GM21529 (cell line): ENCODE measurements at regions not wholly inside any gene's neighbourhood (a gene's known extent, or its start where the extent isn't known, plus 50 kb on each side); places are given as distances from the start of the nearest gene placed in this dataset.
"Not testable (repeated sequence)": the region's sequence is repeated elsewhere in the genome, so short reads cannot be mapped to it uniquely, and the experiment has no call there.

Source experiments
- ATAC-seq: cut with Tn5 transposase; IDR thresholded peaks from one replicate; pipeline ENCODE4 v1.9.1; 2021; ENCODE audit not compliant: unreplicated experiment

DNA sequence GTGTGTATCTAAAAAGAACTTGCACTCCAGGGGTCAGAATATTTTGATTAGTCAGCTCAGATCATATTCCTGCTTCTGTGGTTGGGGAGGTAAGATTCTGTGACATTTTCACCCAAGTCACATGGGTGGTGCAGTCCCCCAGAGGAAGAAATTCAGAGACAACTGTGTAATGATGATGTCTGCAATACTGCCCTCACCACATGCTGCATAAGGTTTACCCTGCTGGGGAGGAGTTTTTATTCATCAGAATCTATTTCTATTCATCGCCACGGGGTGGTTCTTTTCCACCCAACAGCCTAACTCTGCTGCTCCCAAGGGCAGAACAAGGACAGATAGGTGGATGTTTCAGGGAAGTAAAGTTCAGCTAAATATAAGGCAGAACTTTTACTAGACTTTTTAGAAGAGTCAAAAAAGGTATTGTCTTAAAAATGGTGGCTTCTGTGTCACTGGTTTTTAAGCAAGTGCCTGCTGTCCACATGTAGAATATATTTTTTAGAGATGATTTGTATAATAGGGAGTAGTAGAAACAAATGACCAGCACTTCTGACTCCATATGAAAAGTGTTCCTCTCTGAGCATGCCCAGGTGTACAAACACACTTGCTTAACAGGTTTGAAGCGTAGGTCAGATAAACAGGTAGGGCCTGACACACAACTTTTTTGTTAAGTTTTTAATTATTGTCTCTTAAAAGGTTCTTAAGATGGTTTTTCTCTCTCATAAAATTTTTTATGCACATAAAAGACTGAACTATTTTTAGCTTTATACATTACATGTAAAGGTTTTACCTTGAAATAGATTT is 352.7 kb downstream of the LRRC70 start:
- ATAC-seq = no peak

GRCh38 chr5:62922191-62922590 is 343.6 kb downstream of the LRRC70 start:
- no peak for ATAC-seq

DNA sequence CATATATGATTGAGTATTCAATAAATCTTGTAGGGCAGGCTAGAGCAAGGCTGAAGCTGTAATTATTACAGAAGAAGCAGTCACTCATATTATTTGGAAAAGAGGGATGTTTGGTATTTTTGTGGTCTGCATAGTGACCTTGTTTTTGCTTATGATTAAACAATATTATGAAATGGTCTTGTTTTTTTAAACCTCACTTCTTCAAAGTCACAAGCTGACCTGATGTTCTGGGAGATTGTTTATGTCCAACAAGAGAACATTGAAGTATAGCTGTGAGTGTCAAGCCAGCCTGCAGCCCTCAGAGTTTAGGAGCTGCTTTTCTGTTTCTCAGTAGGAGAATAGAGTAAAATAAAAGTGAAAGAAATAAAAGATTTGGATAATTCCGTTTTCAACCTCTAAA is 342.2 kb downstream of the LRRC70 start:
- ATAC-seq = no peak

- ATAC-seq = no peak
Measured at GRCh38 chr5:62909326-62909725, 330.7 kb downstream of the LRRC70 start.

DNA sequence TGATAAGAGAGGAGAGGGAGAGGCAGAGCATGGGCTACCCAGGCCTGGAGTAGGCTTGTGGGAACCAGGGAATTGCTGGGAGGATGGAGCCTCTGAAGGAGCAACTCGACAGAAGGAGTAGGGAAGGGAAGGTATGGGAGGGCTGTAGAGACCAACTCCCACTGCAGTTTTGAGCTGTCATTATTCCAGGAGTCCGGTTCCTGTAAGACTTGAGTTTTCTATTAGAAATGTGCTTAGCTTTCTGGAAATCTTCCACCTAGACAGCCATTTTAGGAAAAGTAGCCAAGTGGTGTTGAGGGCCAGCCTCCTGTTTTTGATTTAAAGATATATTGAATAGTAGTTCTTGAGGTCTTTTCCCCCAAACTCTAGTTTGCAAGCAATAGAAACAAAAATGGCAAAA is 323.5 kb downstream of the LRRC70 start:
- ATAC-seq = no peak

- no peak for ATAC-seq
Measured at GRCh38 chr5:62900976-62901375, 322.4 kb downstream of the LRRC70 start.

DNA sequence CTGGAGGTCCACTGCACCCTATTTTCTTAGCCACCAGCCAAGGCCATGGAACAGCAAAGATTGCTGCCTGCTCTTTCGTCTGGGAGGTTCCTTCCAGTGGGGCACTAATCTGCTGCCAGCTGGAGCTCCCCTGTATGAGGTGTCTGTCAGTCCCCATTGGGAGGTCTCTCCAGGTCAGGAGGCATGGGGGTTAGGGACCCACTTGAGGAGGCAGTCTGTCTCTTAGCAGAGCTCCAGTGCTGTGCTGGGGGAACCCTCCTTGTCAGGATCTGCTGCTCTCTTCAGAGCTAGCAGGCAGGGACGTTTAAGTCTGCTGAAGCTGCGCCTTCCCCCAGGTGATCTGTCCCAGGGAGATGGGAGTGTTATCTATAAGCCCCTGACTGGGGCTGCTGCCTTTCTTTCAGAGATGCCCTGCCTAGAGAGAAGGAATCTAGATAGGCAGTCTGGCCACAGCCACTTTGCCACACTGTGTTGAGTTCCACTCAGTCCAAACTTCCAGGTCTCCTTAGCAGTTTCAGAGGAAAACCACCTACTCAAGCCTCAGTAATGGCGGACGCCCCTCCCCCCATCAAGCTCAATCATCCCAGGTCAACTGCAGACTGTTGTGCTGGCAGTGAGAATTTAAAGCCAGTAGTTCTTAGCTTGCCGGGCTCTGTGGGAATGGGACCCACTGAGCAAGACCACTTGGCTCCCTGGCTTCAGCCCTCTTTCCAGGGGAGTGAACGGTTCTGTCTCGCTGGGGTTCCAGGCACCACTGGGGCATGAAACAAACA is 317.7 kb downstream of the LRRC70 start:
- ATAC-seq = no peak

DNA sequence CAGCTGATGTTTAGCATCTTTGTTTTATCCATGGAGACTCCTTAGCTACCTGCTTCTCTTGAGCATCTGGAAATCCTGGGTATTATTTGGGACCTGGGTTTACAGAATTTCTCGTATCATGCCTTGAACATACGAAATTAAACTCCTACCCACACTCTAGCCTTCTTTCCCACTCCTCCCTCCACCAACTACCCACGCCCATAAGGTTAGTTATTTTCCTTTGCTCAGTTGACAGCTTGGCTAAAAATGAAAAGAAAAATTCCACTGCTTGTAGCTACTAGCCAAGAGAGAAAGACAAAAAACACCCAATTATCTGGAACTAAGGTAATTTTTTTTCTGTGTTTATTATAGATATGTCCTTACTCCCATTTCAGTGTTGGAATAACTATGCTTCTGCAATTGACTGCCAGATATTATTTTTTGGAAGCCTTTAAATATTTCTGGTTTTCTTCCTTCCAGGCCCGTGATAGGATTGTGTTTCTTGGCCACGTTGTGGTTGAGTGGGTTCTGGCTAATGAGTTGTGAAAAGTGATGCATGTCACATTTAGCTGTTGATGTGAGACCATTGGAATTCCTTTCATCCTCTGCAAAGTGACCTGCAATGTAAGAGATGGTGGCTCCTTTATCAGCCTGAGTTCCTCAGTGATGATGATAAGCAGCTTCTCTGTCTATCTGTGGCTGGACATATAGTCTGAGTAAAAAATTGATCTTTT is 308.1 kb downstream of the LRRC70 start:
- ATAC-seq = no peak

DNA sequence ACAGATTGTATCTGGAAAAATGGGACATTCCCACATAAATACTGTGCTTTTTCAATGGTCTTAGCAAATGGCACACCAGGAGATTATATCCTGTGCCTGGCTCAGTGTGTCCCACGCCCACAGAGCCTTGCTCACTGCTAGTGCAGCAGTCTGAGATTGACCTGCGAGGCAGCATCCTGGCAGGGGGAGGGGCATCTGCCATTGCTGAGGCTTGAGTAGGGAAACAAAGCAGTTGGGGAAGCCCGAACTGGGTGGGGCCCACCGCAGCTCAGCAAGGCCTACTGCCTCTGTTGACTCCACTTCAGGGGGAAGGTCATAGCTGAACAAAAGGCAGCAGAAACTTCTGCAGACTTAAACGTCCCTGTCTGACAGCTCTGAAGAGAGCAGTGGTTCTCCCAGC is 258.7 kb downstream of the LRRC70 start:
- ATAC-seq = not testable (repeated sequence)

- ATAC-seq = no peak
Measured at GRCh38 chr5:62829604-62829986, 251.0 kb downstream of the LRRC70 start.

DNA sequence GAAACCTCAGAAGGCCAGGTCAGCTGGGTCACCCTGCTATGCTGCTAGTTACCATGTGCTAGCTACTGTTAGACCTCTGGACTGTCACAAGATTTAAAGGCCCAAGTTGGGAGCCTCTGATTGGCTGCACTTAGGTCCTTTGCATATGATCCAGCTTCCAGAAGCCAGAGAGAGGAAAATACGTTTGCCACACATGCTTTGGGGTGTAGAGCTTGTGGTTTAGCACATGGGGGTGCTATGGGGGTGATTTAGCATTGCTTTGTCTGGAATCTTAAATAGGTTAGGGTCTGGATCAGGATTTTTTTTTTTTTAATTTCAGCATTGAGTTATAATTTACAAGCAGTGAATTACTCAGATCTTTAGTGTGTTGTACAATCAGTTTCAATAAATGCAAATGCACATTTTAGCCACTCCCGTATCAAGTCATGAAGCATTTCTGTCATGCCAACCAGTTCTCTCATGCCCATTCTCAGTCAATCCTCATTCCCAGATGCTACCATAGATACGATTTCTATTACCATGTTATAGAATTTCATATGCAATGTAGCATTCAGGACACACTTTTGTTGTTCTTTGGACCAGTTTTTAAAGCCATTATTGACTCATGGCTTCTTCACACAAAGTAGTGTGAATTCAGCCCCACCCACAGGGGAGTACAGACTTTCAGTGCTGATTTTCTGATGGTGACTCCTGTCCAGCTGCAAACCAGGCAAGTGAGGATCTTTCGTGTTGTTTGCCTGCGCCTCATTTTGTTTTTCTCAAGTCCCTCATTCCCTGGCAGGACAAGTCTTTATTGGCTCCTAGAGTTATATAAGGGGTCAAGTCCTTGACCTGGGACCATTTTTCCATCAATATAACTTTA is 250.4 kb downstream of the LRRC70 start:
- no peak for ATAC-seq

GRCh38 chr5:62825623-62826220 is 247.1 kb downstream of the LRRC70 start:
- no peak for ATAC-seq

DNA sequence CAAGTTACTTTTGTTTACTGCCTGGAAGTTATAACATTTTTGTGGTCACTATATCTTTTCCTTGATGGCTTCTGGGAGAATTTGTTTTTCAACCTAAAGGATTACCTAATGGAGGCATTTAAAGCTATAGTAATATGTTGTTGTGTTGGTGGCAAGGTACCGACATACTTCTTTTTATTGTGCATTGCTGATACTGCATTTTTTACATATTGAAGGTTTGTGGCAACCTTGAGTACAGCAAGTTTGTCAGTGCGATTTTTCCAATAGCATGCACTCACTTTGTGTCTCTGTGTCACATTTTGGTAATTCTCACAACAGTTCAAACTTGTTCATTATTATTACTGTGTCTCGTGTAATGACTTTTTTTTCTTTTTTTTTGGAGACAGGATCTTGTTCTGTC is 246.3 kb downstream of the LRRC70 start:
- ATAC-seq = no peak

DNA sequence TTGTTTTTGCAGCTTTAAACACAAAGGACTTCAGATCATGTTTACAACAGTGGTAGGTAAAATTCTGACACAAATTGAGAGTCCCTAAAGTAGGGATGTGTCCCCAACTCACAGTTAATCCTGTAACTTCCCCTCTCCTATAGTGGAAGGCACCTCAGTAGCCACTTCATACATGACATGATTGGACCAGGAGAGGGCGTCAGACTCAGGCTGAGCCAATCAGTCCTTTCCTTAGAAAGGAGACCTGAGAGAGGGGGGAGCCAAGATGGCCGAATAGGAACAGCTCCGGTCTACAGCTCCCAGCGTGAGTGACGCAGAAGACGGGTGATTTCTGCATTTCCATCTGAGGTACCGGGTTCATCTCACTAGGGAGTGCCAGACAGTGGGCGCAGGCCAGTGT is 238.4 kb downstream of the LRRC70 start:
- ATAC-seq = not testable (repeated sequence)

DNA sequence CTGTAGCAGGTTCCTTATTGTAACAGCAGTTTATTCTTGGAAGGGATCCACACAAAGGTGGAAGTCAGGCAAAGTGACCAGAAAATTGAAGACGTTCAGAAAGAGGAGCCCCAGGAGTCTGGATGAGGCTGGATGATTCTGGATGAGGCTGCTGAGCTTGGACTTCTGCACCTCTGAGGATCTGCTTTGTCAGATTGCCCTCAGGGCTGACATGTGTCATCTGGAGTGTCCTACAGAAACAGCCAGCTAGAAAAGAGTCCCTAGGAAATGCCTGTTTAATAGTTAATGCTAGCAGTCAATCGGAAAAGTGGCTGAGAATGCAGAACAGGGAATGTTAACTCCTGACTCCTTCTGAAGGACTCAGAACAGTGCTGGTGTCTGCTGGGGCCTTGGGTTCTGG is 236.4 kb downstream of the LRRC70 start:
- no peak for ATAC-seq

DNA sequence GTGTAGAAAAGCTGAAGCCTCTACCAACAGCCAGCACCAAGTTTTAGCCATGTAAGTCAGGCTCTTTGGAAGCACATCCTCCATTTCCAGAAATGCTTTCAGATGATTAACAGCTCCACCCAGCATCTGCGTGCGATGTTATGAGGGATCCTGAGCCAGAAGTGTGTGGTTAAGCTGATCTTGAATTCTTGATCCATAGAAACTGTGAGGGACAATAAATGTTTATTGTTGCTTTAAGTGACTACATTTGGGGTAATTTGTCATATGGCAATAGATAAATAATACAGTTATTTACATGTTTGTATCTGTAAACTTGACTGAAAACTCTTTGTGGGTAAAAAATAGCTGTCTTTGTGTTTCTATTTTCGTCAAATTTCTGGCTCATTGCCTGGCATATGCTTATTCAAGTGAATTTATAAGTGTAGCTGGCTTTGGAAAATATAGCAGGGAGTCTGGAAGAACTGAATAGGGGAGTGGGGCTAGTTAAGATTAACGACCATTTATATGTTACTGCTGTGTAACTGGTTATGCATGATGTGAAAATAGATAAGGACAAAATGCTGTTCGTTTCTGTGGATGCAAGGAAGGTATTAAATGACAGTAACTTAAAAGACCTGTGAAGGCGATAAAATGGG is 234.1 kb downstream of the LRRC70 start:
- ATAC-seq = no peak

GRCh38 chr5:62804819-62805218 is 226.2 kb downstream of the LRRC70 start:
- not testable (repeated sequence) for ATAC-seq

DNA sequence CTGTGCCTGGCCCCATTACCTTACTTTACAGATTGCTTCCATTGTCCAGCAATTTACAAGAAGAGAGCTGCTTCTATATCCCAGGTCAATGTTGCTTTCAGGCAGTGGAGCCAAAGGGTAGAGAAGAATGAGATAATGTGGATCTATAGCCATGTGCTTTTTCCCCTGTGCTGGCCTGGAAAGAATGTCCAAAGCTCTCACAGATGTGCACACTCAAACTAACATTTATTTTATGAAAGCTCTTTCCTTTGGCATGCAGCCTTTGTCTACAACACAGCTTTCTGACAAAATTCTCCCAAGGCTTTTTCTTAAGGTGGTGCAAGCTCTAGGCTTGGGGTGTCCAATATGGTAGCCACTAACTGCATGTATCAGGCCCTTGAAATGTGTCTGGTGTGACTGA is 217.3 kb downstream of the LRRC70 start:
- ATAC-seq = no peak

DNA sequence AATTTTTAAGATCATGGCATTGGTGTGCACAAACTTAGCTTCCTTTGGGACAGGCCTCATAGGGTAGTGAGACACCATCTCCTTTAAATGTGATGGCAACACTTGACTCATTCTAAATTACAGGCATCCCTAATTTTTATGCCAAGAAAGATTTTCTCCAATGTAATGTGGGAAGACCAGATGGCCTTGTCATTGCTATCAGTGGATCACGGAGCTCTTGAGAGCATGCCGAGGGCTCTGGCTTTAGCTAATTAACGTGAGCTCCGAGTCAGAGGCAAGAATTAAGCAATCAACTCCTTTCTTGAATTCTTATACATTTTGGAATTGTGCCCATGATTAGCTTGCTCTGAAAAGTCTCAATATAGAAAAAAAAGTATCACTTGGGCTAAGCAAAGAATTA is 215.8 kb downstream of the LRRC70 start:
- no peak for ATAC-seq

GRCh38 chr5:62791059-62791458 is 212.4 kb downstream of the LRRC70 start:
- no peak for ATAC-seq
